Endodermal cell (in vitro differentiated cells): ENCODE measurements at regions not wholly inside any gene's neighbourhood (a gene's known extent, or its start where the extent isn't known, plus 50 kb on each side); places are given as distances from the start of the nearest gene placed in this dataset.

Experiments
- DNase-seq: peaks from one replicate; pipeline ENCODE4 v3.0.0-alpha.2; 2017
- H3K27ac ChIP-seq: 2 replicates; pipeline ENCODE4 v1.5.1; 2013; ENCODE audit warnings: mild to moderate bottlenecking, low read depth, low read length, moderate library complexity
- H3K27me3 ChIP-seq: 2 replicates; pipeline ENCODE4 v1.6.1; 2013; ENCODE audit warnings: mild to moderate bottlenecking, low read length, moderate library complexity; ENCODE audit not compliant: insufficient read depth, control insufficient read depth, poor library complexity, severe bottlenecking
- H3K36me3 ChIP-seq: 2 replicates; pipeline ENCODE4 v1.7.0; 2013; ENCODE audit warnings: mild to moderate bottlenecking, low read length, moderate library complexity; ENCODE audit not compliant: control insufficient read depth, insufficient read depth
- H3K4me1 ChIP-seq: one replicate; pipeline ENCODE4 v1.7.0; 2013; ENCODE audit warnings: low read length; ENCODE audit not compliant: control insufficient read depth, insufficient read depth
- H3K4me3 ChIP-seq: 2 replicates; pipeline ENCODE4 v1.5.1; 2013; ENCODE audit warnings: mild to moderate bottlenecking, low read length, moderate library complexity
- H3K9ac ChIP-seq: 2 replicates; pipeline ENCODE4 v1.6.1; 2013; ENCODE audit warnings: mild to moderate bottlenecking, low read length, moderate library complexity; ENCODE audit not compliant: poor library complexity, severe bottlenecking; ENCODE audit errors: extremely low read depth
- H3K9me3 ChIP-seq: 2 replicates; pipeline ENCODE4 v1.6.1; 2013; ENCODE audit warnings: mild to moderate bottlenecking, low read length, moderate library complexity; ENCODE audit not compliant: control insufficient read depth
- H3K27ac Mint-ChIP-seq: 2 replicates; pipeline ENCODE4 v1.8.0; 2020; ENCODE audit warnings: mixed read lengths
- H3K27me3 Mint-ChIP-seq: 2 replicates; pipeline ENCODE4 v1.8.0; 2021; ENCODE audit warnings: mild to moderate bottlenecking, mixed read lengths; ENCODE audit not compliant: insufficient read depth
- H3K36me3 Mint-ChIP-seq: 2 replicates; pipeline ENCODE4 v1.8.0; 2020; ENCODE audit warnings: low read depth, mixed read lengths
- H3K4me1 Mint-ChIP-seq: 2 replicates; pipeline ENCODE4 v1.8.0; 2020; ENCODE audit warnings: mixed read lengths
- H3K4me3 Mint-ChIP-seq: 2 replicates; pipeline ENCODE4 v1.8.0; 2020; ENCODE audit warnings: mild to moderate bottlenecking, moderate library complexity, mixed read lengths
- H3K9me3 Mint-ChIP-seq: 2 replicates; pipeline ENCODE4 v1.8.0; 2020; ENCODE audit warnings: mild to moderate bottlenecking, mixed read lengths
- WGBS, 2 experiments: methylation state at CpG; one replicate each; pipeline versions ENCODE4 v1.1.5 to v1.1.7; 2013; ENCODE audit warnings: missing lambda C conversion rate in 2 of 2, mixed read lengths in 1 of 2; ENCODE audit not compliant: insufficient coverage in 1 of 2, insufficient read length in 1 of 2; 5-methylcytosine and 5-hydroxymethylcytosine counted together
- TF ChIP-seq, protein P1 (sequence below): fragments of 200-600 bp; sonication (generic); conservative IDR thresholded peaks from 2 replicates; pipeline ENCODE4 v1.5.0; 2021; ENCODE audit warnings: antibody characterized with exemption, mild to moderate bottlenecking

DNA sequence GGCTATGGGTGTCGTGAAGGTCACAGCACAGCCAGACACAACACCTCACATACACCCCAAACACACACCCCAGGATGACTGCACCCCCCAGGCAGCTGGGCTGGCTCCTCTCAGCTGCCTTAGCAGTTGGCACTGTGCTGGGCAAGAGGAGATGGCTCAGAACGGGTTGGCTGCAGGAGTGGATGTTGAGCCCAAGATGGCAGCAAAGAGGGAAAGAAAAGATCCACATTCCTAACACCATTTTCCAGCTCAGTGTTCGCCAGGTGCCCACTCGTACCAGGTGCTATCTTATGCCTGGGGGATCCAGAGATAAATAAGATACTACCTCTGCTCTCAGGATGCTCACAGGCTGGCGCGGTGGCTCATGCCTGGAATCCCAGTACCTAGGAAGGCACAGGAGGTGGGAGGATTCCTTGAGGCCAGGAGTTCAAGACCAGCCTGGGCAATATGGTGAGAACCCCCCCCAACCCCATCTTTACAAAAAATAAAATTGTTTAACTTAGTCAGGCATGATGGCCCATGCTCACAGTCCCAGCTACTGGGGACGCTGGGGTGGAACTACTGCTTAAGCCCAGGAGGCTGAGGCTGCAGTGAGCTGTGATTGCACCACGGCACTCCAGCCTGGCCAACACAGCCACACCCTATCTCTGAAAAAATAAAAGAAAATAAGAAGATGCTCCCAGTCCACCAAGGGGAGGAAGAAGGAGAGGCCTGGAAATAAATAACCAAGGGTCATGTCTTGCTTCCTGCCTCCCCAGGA, 89.7 kb upstream of the ZNF507 start:
- no peak for DNase-seq
- TF ChIP-seq, protein P1, sequence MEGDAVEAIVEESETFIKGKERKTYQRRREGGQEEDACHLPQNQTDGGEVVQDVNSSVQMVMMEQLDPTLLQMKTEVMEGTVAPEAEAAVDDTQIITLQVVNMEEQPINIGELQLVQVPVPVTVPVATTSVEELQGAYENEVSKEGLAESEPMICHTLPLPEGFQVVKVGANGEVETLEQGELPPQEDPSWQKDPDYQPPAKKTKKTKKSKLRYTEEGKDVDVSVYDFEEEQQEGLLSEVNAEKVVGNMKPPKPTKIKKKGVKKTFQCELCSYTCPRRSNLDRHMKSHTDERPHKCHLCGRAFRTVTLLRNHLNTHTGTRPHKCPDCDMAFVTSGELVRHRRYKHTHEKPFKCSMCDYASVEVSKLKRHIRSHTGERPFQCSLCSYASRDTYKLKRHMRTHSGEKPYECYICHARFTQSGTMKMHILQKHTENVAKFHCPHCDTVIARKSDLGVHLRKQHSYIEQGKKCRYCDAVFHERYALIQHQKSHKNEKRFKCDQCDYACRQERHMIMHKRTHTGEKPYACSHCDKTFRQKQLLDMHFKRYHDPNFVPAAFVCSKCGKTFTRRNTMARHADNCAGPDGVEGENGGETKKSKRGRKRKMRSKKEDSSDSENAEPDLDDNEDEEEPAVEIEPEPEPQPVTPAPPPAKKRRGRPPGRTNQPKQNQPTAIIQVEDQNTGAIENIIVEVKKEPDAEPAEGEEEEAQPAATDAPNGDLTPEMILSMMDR = no peak
- 90 to 100% methylated on average over 2 to 8 of the region's 8 CpGs for WGBS, 2 experiments
- no peak overlapping the region for H3K4me3 Mint-ChIP-seq
- H3K27me3 Mint-ChIP-seq = peaks cover 8% of the 10 kb centered on the region
- peaks cover 2% of the 10 kb centered on the region for H3K4me1 Mint-ChIP-seq
- no peak overlapping the region for H3K27ac Mint-ChIP-seq
- no peaks in the 10 kb centered on the region for H3K36me3 ChIP-seq
- no peak overlapping the region for H3K4me3 ChIP-seq
- no peaks in the 10 kb centered on the region for H3K27me3 ChIP-seq
- H3K9ac ChIP-seq = no peak overlapping the region
- H3K9me3 ChIP-seq = no peaks in the 10 kb centered on the region
- no peaks in the 10 kb centered on the region for H3K36me3 Mint-ChIP-seq
- H3K9me3 Mint-ChIP-seq = peaks cover 3% of the 10 kb centered on the region
- no peak overlapping the region for H3K27ac ChIP-seq
- H3K4me1 ChIP-seq = no peaks in the 10 kb centered on the region

DNA sequence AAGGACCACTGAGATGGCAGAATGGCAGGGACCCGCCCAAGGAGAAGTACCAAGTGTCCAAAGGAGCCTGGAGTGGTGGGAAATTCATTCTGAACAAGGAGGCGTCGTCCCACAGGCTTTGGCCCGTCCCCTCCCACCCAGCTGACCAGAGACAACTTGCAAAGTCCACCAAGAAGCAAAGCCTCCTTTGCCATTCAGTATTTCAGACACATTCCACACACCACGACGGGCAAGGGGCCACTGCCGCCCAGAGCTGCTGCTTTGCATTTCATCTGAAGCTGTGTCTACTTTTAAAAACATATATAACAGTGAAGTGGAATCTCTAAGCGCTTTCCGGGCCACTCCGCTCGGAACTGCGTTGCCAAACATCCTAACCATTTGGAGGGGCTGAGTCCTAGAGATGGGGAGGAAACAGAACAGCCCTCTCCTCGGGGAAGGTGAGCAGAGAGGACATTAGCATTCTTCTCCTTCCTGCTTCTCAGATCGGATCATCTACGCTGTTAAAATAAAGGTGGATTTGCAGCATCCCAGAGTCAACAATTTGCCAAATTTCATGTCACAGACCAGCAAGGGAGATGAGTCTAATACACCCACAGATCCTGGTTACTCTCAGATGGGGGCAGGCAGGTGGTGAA, 89.0 kb upstream of the ZNF507 start:
- TF ChIP-seq, protein P1 = no peak
- Mint-ChIP-seq H3K27ac (no peak overlapping the region), H3K9me3 (peaks cover 3% of the 10 kb centered on the region), H3K4me3 (no peak overlapping the region), H3K27me3 (peaks cover 4% of the 10 kb centered on the region), H3K36me3 (no peaks in the 10 kb centered on the region), H3K4me1 (peaks cover 2% of the 10 kb centered on the region)
- Histone ChIP-seq H3K9ac (no peak overlapping the region), H3K4me1 (no peaks in the 10 kb centered on the region), H3K9me3 (no peaks in the 10 kb centered on the region), H3K36me3 (no peaks in the 10 kb centered on the region), H3K4me3 (no peak overlapping the region), H3K27me3 (no peaks in the 10 kb centered on the region), H3K27ac (no peak overlapping the region)
- DNase-seq = no peak
- WGBS, 2 experiments = 83 to 95% methylated on average over 5 to 15 of the region's 15 CpGs

DNA sequence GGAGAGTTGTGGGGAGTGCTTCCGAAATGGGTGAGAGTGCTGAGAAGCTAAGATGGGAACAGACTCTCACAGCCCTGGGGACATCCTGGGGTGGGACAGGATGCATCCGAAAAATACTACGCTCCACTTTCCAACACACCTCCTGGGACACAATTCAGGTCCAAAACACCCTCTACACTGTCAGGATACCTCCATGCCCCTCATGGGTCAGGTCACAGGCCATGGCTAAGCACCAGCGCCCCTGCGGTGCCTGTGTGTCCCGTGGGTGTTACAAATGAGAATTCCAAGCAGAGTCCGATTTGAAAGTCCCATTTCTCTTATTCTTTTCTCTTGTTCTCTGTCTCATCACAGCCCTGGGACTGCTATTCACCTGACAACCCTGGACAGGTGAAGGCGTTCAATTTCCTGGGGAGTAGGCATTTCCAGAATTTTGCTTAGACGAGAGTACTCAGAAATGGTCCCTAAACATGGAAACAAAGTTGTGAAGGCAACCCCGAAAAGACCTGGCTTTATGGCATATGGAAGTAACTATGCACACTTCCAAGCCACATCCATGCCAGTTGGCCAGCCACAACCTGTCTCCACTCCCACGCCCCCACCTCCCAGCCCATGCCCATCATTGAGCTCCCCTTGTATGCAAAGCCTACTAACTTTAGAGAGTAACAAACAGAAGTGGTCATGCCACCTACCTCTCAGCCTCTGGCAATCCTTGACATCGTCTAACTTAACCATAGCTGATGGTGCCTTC, 87.9 kb upstream of the ZNF507 start:
- Histone ChIP-seq H3K4me1 (no peaks in the 10 kb centered on the region), H3K4me3 (no peak overlapping the region), H3K9ac (no peak overlapping the region), H3K27me3 (no peaks in the 10 kb centered on the region), H3K36me3 (no peaks in the 10 kb centered on the region), H3K9me3 (no peaks in the 10 kb centered on the region), H3K27ac (no peak overlapping the region)
- no peak overlapping the region for H3K4me3 Mint-ChIP-seq
- H3K27me3 Mint-ChIP-seq = peaks cover 1% of the 10 kb centered on the region
- H3K27ac Mint-ChIP-seq = no peak overlapping the region
- peaks cover 2% of the 10 kb centered on the region for H3K4me1 Mint-ChIP-seq
- no peak for DNase-seq
- TF ChIP-seq, protein P1 = no peak
- no peaks in the 10 kb centered on the region for H3K36me3 Mint-ChIP-seq
- peaks cover 3% of the 10 kb centered on the region for H3K9me3 Mint-ChIP-seq
- 81 to 96% methylated on average over 4 to 12 of the region's 12 CpGs for WGBS, 2 experiments
